Endothelial cell of umbilical vein (primary cell): ENCODE measurements at regions not wholly inside any gene's neighbourhood (a gene's known extent, or its start where the extent isn't known, plus 50 kb on each side); places are given as distances from the start of the nearest gene placed in this dataset.

Experiments
- EZH2 ChIP-seq: IDR thresholded peaks from 2 replicates; pipeline ENCODE4 v1.6.1; 2012; ENCODE audit warnings: borderline replicate concordance, low read depth, mild to moderate bottlenecking, moderate library complexity, low read length, inconsistent platforms; ENCODE audit not compliant: severe bottlenecking
- GATA2 ChIP-seq: IDR thresholded peaks from 2 replicates; pipeline ENCODE4 v1.7.0; 2011; ENCODE audit warnings: low read depth, mild to moderate bottlenecking, moderate library complexity, mixed read lengths, low read length; ENCODE audit not compliant: insufficient read length, insufficient read depth
- JUN ChIP-seq: IDR thresholded peaks from 2 replicates; pipeline ENCODE4 v1.6.1; 2011; ENCODE audit warnings: borderline replicate concordance, low read depth; ENCODE audit not compliant: insufficient read length, insufficient read depth
- MYC ChIP-seq: IDR thresholded peaks from one replicate; pipeline ENCODE4 v1.6.1; 2011; ENCODE audit warnings: mild to moderate bottlenecking, low read depth, low read length
- POLR2A ChIP-seq: IDR thresholded peaks from 2 replicates; pipeline ENCODE4 v1.6.1; 2012; ENCODE audit warnings: low read depth, mild to moderate bottlenecking, control low read depth, low read length
- POLR2AphosphoS5 ChIP-seq: IDR thresholded peaks from 2 replicates; pipeline ENCODE4 v1.6.1; 2012; ENCODE audit warnings: low read depth, mild to moderate bottlenecking, control low read depth, low read length, moderate library complexity; ENCODE audit not compliant: insufficient read depth
- TF ChIP-seq, protein P1 (sequence below), 2 donors: IDR thresholded peaks; 1 replicate in 1 of 2; 2 replicates in 1 of 2; pipeline ENCODE4 v1.5.1; 2011; ENCODE audit warnings: low read length in 2 of 2, mild to moderate bottlenecking in 2 of 2, moderate library complexity in 2 of 2, control low read depth in 1 of 2, inconsistent platforms in 1 of 2, low read depth in 1 of 2; ENCODE audit not compliant: insufficient read depth in 1 of 2; ENCODE audit errors: extremely low read depth in 1 of 2
- TF ChIP-seq, protein P2 (sequence below): IDR thresholded peaks from 2 replicates; pipeline ENCODE4 v1.6.1; 2011; ENCODE audit not compliant: insufficient read depth, insufficient read length

DNA sequence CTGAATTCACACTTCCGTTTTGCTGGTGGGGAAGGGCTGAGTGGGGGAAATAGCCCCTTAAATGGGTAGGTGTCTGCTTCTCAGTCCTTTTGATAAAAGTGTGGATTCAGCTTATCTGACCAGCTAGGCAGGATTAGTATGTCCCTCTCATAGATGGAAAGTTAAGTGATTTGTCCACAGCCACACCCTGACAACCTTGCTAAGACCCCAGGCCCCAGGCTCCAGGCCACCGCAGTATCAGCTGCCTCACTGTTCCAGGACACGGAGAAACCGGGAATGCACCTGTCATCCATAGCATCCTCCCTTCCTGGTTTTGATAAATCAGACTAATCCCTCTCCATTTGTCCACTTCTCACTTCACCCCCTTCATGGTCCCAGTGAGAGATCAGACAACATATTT, 197.7 kb downstream of the USP12 start:
- TF ChIP-seq POLR2A (no peak), POLR2AphosphoS5 (no peak), EZH2 (no peak), GATA2 (no peak), MYC (no peak), JUN (no peak)
- TF ChIP-seq, protein P1, sequence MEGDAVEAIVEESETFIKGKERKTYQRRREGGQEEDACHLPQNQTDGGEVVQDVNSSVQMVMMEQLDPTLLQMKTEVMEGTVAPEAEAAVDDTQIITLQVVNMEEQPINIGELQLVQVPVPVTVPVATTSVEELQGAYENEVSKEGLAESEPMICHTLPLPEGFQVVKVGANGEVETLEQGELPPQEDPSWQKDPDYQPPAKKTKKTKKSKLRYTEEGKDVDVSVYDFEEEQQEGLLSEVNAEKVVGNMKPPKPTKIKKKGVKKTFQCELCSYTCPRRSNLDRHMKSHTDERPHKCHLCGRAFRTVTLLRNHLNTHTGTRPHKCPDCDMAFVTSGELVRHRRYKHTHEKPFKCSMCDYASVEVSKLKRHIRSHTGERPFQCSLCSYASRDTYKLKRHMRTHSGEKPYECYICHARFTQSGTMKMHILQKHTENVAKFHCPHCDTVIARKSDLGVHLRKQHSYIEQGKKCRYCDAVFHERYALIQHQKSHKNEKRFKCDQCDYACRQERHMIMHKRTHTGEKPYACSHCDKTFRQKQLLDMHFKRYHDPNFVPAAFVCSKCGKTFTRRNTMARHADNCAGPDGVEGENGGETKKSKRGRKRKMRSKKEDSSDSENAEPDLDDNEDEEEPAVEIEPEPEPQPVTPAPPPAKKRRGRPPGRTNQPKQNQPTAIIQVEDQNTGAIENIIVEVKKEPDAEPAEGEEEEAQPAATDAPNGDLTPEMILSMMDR (IDR thresholded peaks at IDR 0.05; ENCODE audit: extremely low read depth in 1 of 2, insufficient read depth in 1 of 2, low read depth in 1 of 2, low read length in 2 of 2) = no peak
- TF ChIP-seq, protein P2, sequence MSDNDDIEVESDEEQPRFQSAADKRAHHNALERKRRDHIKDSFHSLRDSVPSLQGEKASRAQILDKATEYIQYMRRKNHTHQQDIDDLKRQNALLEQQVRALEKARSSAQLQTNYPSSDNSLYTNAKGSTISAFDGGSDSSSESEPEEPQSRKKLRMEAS = no peak
